ENCODE measurements at regions not wholly inside any gene's neighbourhood (a gene's known extent, or its start where the extent isn't known, plus 50 kb on each side); places are given as distances from the start of the nearest gene placed in this dataset.

GRCh38 chr1:163999131-163999530 is 559.9 kb upstream of the PBX1 start:
- TF ChIP-seq CTCF (IDR thresholded peaks at IDR 0.05 in 4 of 5, conservative IDR thresholded peaks at IDR 0.05 in 1 of 5) (no peak), POLR2A (IDR thresholded peaks at IDR 0.05) (no peak)

Data from gastrocnemius medialis (tissue), 4 donors.